SH-SY5Y (cell line): ENCODE measurements at regions not wholly inside any gene's neighbourhood (a gene's known extent, or its start where the extent isn't known, plus 50 kb on each side); places are given as distances from the start of the nearest gene placed in this dataset.

Experiments
- GATA2 ChIP-seq: IDR thresholded peaks from 2 replicates; pipeline ENCODE4 v1.6.1; 2011; ENCODE audit warnings: mild to moderate bottlenecking, low read depth, low read length
- GATA3 ChIP-seq: IDR thresholded peaks from 2 replicates; pipeline ENCODE4 v1.6.1; 2011; ENCODE audit warnings: low read depth, mild to moderate bottlenecking, low read length, moderate library complexity

- TF ChIP-seq GATA2 (peak; percentile 51; the same call in 1 of the 2 replicates), GATA3 (no peak)
These were observed 388.9 kb upstream of the LRRC4C start for GRCh38 chr11:41848349-41848748.
